ENCODE measurements at regions not wholly inside any gene's neighbourhood (a gene's known extent, or its start where the extent isn't known, plus 50 kb on each side); places are given as distances from the start of the nearest gene placed in this dataset.

GRCh38 chr10:70969188-70969587 lies 80.8 kb upstream of the PCBD1 start:
- H3K27ac ChIP-seq, result no peak overlapping the region
- WGBS, 10 experiments, result 14 to 40% methylated on average over 1 of the region's 6 CpGs; no CpG with 5 or more reads in 8 of the 10 experiments
- H3K4me1 ChIP-seq (replicated peaks in 1 of 2), result peaks cover 27 to 38% of the 10 kb centered on the region in 2 donors
- peak in 1 of 8 experiments; percentile 16 for ATAC-seq (replicated peaks in 6 of 8)
- in situ Hi-C loops (cut with MboI; ENCODE audit: low pct_unique_long_range_greater_than_20kb in 2 of 9, low sequenced_read_pairs in 9 of 9, unreplicated experiment in 9 of 9), result no loop called here
- no peak overlapping the region for H3K4me3 ChIP-seq

GRCh38 chr10:70970830-70971229 lies 82.5 kb upstream of the PCBD1 start:
- Histone ChIP-seq H3K27ac (no peak overlapping the region), H3K4me3 (no peak overlapping the region), H3K4me1 (replicated peaks in 1 of 2) (peaks cover 24 to 35% of the 10 kb centered on the region in 2 donors)
- in situ Hi-C loops (cut with MboI; ENCODE audit: low pct_unique_long_range_greater_than_20kb in 2 of 9, low sequenced_read_pairs in 9 of 9, unreplicated experiment in 9 of 9), result no loop called here
- WGBS, 10 experiments, result 20 to 80% (median 77%) methylated on average over 1 to 5 of the region's 5 CpGs; no CpG with 5 or more reads in 3 of the 10 experiments
- peak in 3 of 8 experiments; percentile 43 to 68 (median 43) for ATAC-seq (replicated peaks in 6 of 8)

GRCh38 chr10:70973275-70973674 lies 84.9 kb upstream of the PCBD1 start:
- no peak for ATAC-seq (replicated peaks in 6 of 8)
- H3K27ac ChIP-seq, result no peak overlapping the region

GRCh38 chr10:70974351-70974901 lies 86.1 kb upstream of the PCBD1 start:
- no peak overlapping the region for H3K27ac ChIP-seq
- in situ Hi-C loops (cut with MboI; ENCODE audit: low pct_unique_long_range_greater_than_20kb in 2 of 9, low sequenced_read_pairs in 9 of 9, unreplicated experiment in 9 of 9), result no loop called here
- WGBS, 10 experiments, result 0 to 100% (median 35%) methylated on average over 1 to 5 of the region's 5 CpGs
- H3K4me3 ChIP-seq, result no peak overlapping the region
- ATAC-seq (replicated peaks in 6 of 8), result peak; percentile 57 to 93 (median 84)
- peaks cover 6 to 21% of the 10 kb centered on the region in 2 donors for H3K4me1 ChIP-seq (replicated peaks in 1 of 2)

More at GRCh38 chr10:70973275-70973674, 84.9 kb upstream of the PCBD1 start:
- no peak overlapping the region for H3K4me3 ChIP-seq
- in situ Hi-C loops (cut with MboI; ENCODE audit: low pct_unique_long_range_greater_than_20kb in 2 of 9, low sequenced_read_pairs in 9 of 9, unreplicated experiment in 9 of 9), result no loop called here
- H3K4me1 ChIP-seq (replicated peaks in 1 of 2), result peaks cover 16 to 22% of the 10 kb centered on the region in 2 donors

- in situ Hi-C loops (cut with MboI; ENCODE audit: low pct_unique_long_range_greater_than_20kb in 2 of 9, low sequenced_read_pairs in 9 of 9, unreplicated experiment in 9 of 9), result no loop called here
- no peak for ATAC-seq (replicated peaks in 6 of 8)
- WGBS, 10 experiments, result 58 to 95% (median 74%) methylated on average over 1 to 6 of the region's 7 CpGs; no CpG with 5 or more reads in 2 of the 10 experiments
These were observed 86.6 kb upstream of the PCBD1 start for GRCh38 chr10:70974920-70975319.

GRCh38 chr10:70976063-70976695 lies 87.8 kb upstream of the PCBD1 start:
- no peak overlapping the region for H3K27ac ChIP-seq
- WGBS, 10 experiments, result 19 to 100% (median 81%) methylated on average over 1 to 5 of the region's 6 CpGs
- H3K4me3 ChIP-seq, result no peak overlapping the region
- peaks cover 5 to 18% of the 10 kb centered on the region in 2 donors for H3K4me1 ChIP-seq (replicated peaks in 1 of 2)
- ATAC-seq (replicated peaks in 6 of 8), result peak in 2 of 8 experiments; percentile 50 to 55
- in situ Hi-C loops (cut with MboI; ENCODE audit: low pct_unique_long_range_greater_than_20kb in 2 of 9, low sequenced_read_pairs in 9 of 9, unreplicated experiment in 9 of 9), result no loop called here

More at GRCh38 chr10:70974920-70975319, 86.6 kb upstream of the PCBD1 start:
- H3K4me3 ChIP-seq, result no peak overlapping the region
- peaks cover 5 to 18% of the 10 kb centered on the region in 2 donors for H3K4me1 ChIP-seq (replicated peaks in 1 of 2)
- H3K27ac ChIP-seq, result no peak overlapping the region

- peak in 4 of 8 experiments; percentile 58 to 85 (median 70) for ATAC-seq (replicated peaks in 6 of 8)
These were observed 89.3 kb upstream of the PCBD1 start for GRCh38 chr10:70977625-70978024.

DNA sequence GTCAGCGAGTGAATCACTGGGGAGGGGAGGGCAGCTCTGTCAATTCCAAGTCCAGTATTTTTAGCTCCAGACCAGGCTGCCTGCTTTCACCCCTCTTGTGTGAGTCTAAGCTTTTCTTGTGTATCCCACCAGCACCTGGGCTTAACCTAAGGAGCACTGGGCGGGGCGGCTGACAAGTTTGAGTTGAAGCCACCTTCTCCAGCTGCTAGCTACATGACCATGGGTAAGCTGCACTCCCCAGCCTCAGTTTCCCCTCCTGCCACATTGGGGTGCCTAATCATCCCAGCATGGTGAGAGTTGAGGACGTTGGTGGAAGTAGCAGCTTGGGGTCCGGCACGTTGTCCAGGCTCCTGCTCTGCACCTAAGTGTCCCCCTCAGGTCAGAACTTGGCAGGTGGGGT lies 89.8 kb upstream of the PCBD1 start:
- Histone ChIP-seq H3K4me3 (no peak overlapping the region), H3K27ac (no peak overlapping the region), H3K4me1 (replicated peaks in 1 of 2) (peaks cover 13 to 18% of the 10 kb centered on the region in 2 donors)
- 66 to 100% (median 87%) methylated on average over 1 to 4 of the region's 6 CpGs; no CpG with 5 or more reads in 5 of the 10 experiments for WGBS, 10 experiments
- no peak for ATAC-seq (replicated peaks in 6 of 8)
- in situ Hi-C loops (cut with MboI; ENCODE audit: low pct_unique_long_range_greater_than_20kb in 2 of 9, low sequenced_read_pairs in 9 of 9, unreplicated experiment in 9 of 9), result no loop called here

More at GRCh38 chr10:70977625-70978024, 89.3 kb upstream of the PCBD1 start:
- in situ Hi-C loops (cut with MboI; ENCODE audit: low pct_unique_long_range_greater_than_20kb in 2 of 9, low sequenced_read_pairs in 9 of 9, unreplicated experiment in 9 of 9), result no loop called here
- no peak overlapping the region for H3K27ac ChIP-seq
- H3K4me3 ChIP-seq, result no peak overlapping the region
- peaks cover 13 to 18% of the 10 kb centered on the region in 2 donors for H3K4me1 ChIP-seq (replicated peaks in 1 of 2)
- 35 to 100% (median 67%) methylated on average over 1 to 2 of the region's 11 CpGs; no CpG with 5 or more reads in 7 of the 10 experiments for WGBS, 10 experiments

DNA sequence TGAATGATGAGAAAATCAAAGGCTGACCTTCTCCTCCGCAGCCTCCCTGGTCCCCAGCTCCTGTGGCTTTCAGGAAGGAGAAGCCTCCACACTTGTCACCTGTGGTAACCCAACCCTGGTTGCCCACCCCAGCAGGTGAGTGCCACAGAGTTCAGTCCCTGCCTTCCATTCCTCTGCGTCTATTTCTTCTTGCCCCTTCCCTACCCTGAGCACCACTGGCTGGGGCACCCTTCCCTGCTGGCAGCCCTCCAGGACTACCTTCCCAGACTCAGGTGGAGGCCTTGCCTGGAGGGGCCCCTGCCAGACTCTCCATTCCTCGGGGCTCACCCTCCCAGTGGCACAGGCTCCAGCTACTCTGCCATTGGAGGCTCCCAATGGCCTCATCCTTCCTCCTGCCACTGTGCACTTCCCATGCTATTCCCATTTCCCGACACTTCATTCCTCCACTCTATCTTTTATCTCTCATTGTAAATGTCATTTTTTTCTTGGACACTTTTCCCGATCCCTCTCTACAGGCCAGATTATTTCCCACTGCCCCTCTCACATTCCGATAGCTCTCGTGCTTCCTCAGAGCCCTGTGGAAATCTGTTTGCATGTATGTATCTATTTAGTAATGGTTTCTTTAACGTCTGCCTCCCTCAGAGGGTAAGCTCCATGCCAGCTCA lies 90.6 kb upstream of the PCBD1 start:
- WGBS, 10 experiments, result 30 to 100% (median 76%) methylated on average over 1 to 7 of the region's 8 CpGs
- Histone ChIP-seq H3K4me3 (no peak overlapping the region), H3K4me1 (replicated peaks in 1 of 2) (peaks cover 13 to 18% of the 10 kb centered on the region in 2 donors), H3K27ac (no peak overlapping the region)
- ATAC-seq (replicated peaks in 6 of 8), result no peak
- in situ Hi-C loops (cut with MboI; ENCODE audit: low pct_unique_long_range_greater_than_20kb in 2 of 9, low sequenced_read_pairs in 9 of 9, unreplicated experiment in 9 of 9), result no loop called here

DNA sequence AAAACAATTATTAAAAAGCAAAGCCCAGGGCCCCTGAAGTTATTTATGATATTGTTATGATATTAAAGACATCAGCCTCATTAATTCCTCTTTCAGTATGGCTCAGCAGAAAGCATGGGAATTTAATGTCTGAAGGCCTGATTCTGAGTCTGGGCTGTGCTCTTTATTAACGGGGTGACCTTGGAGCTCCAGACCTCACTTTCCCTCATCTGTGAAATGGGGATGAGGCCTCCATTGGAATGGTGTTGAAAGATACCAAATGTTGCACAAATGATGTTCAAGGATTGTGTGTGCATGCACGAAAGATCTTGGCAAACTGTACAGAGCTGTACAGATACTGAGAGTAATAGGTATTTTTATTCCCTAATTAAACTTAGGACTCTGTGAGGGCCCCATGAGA lies 92.3 kb upstream of the PCBD1 start:
- ATAC-seq (replicated peaks in 6 of 8), result no peak
- in situ Hi-C loops (cut with MboI; ENCODE audit: low pct_unique_long_range_greater_than_20kb in 2 of 9, low sequenced_read_pairs in 9 of 9, unreplicated experiment in 9 of 9), result no loop called here
- H3K27ac ChIP-seq, result no peak overlapping the region
- H3K4me3 ChIP-seq, result no peak overlapping the region
- peaks cover 16 to 24% of the 10 kb centered on the region in 2 donors for H3K4me1 ChIP-seq (replicated peaks in 1 of 2)
- 40 to 100% (median 92%) methylated on average over 1 to 2 of the region's 2 CpGs; no CpG with 5 or more reads in 4 of the 10 experiments for WGBS, 10 experiments

- peaks cover 21 to 30% of the 10 kb centered on the region in 2 donors for H3K4me1 ChIP-seq (replicated peaks in 1 of 2)
- ATAC-seq (replicated peaks in 6 of 8), result peak in 1 of 8 experiments; percentile 8
- H3K4me3 ChIP-seq, result no peak overlapping the region
- WGBS, 10 experiments, result 50 to 80% (median 80%) methylated on average over 1 to 3 of the region's 7 CpGs; no CpG with 5 or more reads in 7 of the 10 experiments
- in situ Hi-C loops (cut with MboI; ENCODE audit: low pct_unique_long_range_greater_than_20kb in 2 of 9, low sequenced_read_pairs in 9 of 9, unreplicated experiment in 9 of 9), result no loop called here
- no peak overlapping the region for H3K27ac ChIP-seq
These were observed 92.9 kb upstream of the PCBD1 start for GRCh38 chr10:70981171-70981836.

DNA sequence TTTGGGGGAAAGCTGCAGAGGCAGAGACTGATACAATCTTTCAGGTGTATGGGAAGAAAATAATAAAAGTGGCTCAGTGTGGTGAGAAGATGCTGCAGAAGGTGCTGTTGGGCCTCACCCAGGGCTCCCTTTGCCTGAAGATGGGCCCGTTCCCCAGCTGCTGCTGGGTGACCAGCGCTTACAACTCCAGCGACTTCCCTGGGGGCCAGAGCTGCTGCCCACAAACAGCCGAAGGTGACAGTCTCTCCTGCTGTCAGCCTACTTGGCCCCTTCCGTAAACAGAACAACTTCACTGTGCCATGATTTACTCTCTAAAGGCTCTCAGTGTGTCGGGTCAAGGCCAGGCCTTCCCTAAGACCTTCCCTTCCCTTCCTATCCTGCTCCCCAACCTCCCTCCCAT lies 93.6 kb upstream of the PCBD1 start:
- 80 to 100% (median 84%) methylated on average over 1 to 3 of the region's 6 CpGs; no CpG with 5 or more reads in 6 of the 10 experiments for WGBS, 10 experiments
- H3K4me1 ChIP-seq (replicated peaks in 1 of 2), result peaks cover 25 to 34% of the 10 kb centered on the region in 2 donors
- no peak overlapping the region for H3K27ac ChIP-seq
- H3K4me3 ChIP-seq, result no peak overlapping the region
- ATAC-seq (replicated peaks in 6 of 8), result no peak
- in situ Hi-C loops (cut with MboI; ENCODE audit: low pct_unique_long_range_greater_than_20kb in 2 of 9, low sequenced_read_pairs in 9 of 9, unreplicated experiment in 9 of 9), result no loop called here

DNA sequence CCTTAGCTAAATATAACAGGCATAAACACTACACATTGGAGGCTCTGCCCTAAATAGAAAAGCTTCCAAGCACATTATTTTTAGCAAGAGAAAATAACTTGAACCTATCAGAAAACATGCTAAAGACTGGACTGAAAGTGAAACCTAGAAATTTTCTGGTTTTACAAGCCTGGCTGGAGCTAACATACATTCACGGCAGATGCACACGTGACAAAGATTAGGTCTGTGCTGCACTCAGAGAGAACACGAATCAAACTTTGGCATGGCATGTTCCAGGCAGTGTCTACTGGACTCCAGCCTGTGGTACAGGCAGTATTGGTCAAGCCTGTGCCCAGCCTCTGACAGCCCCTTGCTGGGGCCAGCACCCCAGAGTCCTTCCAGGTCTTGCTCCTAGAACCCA lies 94.1 kb upstream of the PCBD1 start:
- H3K4me3 ChIP-seq, result no peak overlapping the region
- H3K27ac ChIP-seq, result no peak overlapping the region
- in situ Hi-C loops (cut with MboI; ENCODE audit: low pct_unique_long_range_greater_than_20kb in 2 of 9, low sequenced_read_pairs in 9 of 9, unreplicated experiment in 9 of 9), result no loop called here
- 67 to 100% (median 80%) methylated on average over 1 to 3 of the region's 3 CpGs; no CpG with 5 or more reads in 4 of the 10 experiments for WGBS, 10 experiments
- peaks cover 24 to 32% of the 10 kb centered on the region in 2 donors for H3K4me1 ChIP-seq (replicated peaks in 1 of 2)
- ATAC-seq (replicated peaks in 6 of 8), result no peak

Data from motor neuron (in vitro differentiated cells).